Naive thymus-derived CD8-positive, alpha-beta T cell (primary cell): ENCODE measurements at regions not wholly inside any gene's neighbourhood (a gene's known extent, or its start where the extent isn't known, plus 50 kb on each side); places are given as distances from the start of the nearest gene placed in this dataset.

ENCODE experiments used
- ATAC-seq, 2 donors: fragments of 150-1000 bp; cut with Tn5 transposase in 1 of 2; sonication (Bioruptor Pico), chemical (Tn5 transposase) in 1 of 2; 1 replicate in 1 of 2; 2 replicates in 1 of 2; pipeline ENCODE4 v1.10.0; 2021; ENCODE audit warnings: mild to moderate bottlenecking in 2 of 2, moderate library complexity in 2 of 2
- POLR2A ChIA-PET: fragments of 350-600 bp; sonication (Branson Sonifier 250); formaldehyde crosslinking; loops from one replicate; lab custom pipeline; 2021; ENCODE audit warnings: antibody characterized with exemption; lab: Charles Lee
- DNase-seq, 10 donors: peaks; one replicate each; pipeline versions ENCODE4 v3.0.0 to v3.0.0-alpha.2; 2020 to 2022
- H3K27ac Mint-ChIP-seq, 10 donors: one replicate each; pipeline ENCODE4 v1.8.0; 2020 to 2022; ENCODE audit warnings: mild to moderate bottlenecking in 10 of 10, mixed read lengths in 10 of 10, moderate library complexity in 4 of 10, inconsistent platforms in 1 of 10
- H3K27me3 Mint-ChIP-seq, 5 donors: one replicate each; pipeline ENCODE4 v1.8.0; 2021 to 2022; ENCODE audit warnings: mixed read lengths in 5 of 5
- H3K36me3 Mint-ChIP-seq, 3 donors: one replicate each; pipeline ENCODE4 v1.8.0; 2020 to 2022; ENCODE audit warnings: mixed read lengths in 3 of 3, mild to moderate bottlenecking in 2 of 3, inconsistent platforms in 1 of 3
- H3K4me1 Mint-ChIP-seq, 4 donors: one replicate each; pipeline ENCODE4 v1.8.0; 2021 to 2022; ENCODE audit warnings: mixed read lengths in 4 of 4
- H3K4me3 Mint-ChIP-seq, 10 donors: one replicate each; pipeline ENCODE4 v1.8.0; 2020 to 2022; ENCODE audit warnings: mild to moderate bottlenecking in 10 of 10, mixed read lengths in 10 of 10, moderate library complexity in 6 of 10, inconsistent platforms in 1 of 10
- H3K9me3 Mint-ChIP-seq, 9 donors: one replicate each; pipeline ENCODE4 v1.8.0; 2020 to 2022; ENCODE audit warnings: mixed read lengths in 9 of 9, mild to moderate bottlenecking in 3 of 9, inconsistent platforms in 1 of 9, moderate library complexity in 1 of 9

DNA sequence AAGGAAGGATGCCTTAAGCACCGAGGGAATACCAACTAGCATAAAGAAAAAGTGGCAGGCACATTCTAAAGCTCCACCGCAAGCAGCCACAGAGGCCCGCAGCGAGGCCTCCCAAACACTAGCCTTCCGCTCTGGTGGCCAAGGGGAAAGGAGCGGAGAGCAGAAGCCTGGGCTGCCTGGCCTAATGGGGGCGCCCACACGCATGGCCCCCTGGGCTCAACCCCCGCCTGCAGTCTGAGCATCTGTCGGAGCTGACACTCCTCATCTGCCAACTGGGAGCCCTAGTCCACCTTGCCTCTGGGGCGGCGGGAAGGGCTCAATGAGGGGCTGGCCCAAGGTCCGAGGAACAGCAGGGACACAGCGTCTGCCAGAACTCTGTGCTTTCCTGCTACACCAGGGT lies 50.1 kb upstream of the WNT11 start:
- POLR2A ChIA-PET: interaction anchor here (0.5 kb wide), 1 partner anchor 17 kb away, joined by 4 read pairs; no protein-coding TSS in a partner anchor
- Mint-ChIP-seq H3K4me1 (no peaks in the 10 kb centered on the region), H3K36me3 (no peaks in the 10 kb centered on the region), H3K27ac (no peak overlapping the region), H3K9me3 (peaks cover 0 to 4% (median 0%) of the 10 kb centered on the region in 9 donors), H3K4me3 (no peak overlapping the region), H3K27me3 (peaks cover 0 to 13% (median 2%) of the 10 kb centered on the region in 5 donors)
- ATAC-seq (no peak), DNase-seq (peak in 1 of 10 donors; percentile 54)
